ENCODE measurements at regions not wholly inside any gene's neighbourhood (a gene's known extent, or its start where the extent isn't known, plus 50 kb on each side); places are given as distances from the start of the nearest gene placed in this dataset.

- TF ChIP-seq CTCF (IDR thresholded peaks at IDR 0.05; ENCODE audit: low read depth, low read length, missing input control) (no peak), FOXA1 (IDR thresholded peaks at IDR 0.05) (no peak), SP1 (IDR thresholded peaks at IDR 0.05) (no peak), RXRA (IDR thresholded peaks at IDR 0.05) (no peak), EGR1 (IDR thresholded peaks at IDR 0.05; ENCODE audit: low read depth in 2 of 2) (no peak), RAD21 (IDR thresholded peaks at IDR 0.05) (no peak), YY1 (IDR thresholded peaks at IDR 0.05) (no peak), TAF1 (conservative IDR thresholded peaks at IDR 0.05) (no peak), REST (IDR thresholded peaks at IDR 0.05) (no peak), ZBTB33 (IDR thresholded peaks at IDR 0.05) (no peak), JUND (IDR thresholded peaks at IDR 0.05) (no peak), GABPA (IDR thresholded peaks at IDR 0.05 in 1 of 2, conservative IDR thresholded peaks at IDR 0.05 in 1 of 2) (no peak)
Measured at GRCh38 chr21:26659182-26659581, 86.1 kb upstream of the CYYR1 start.

Measured in liver (tissue), 3 donors.